Upper lobe of right lung (tissue), 1 donor: ENCODE measurements at regions not wholly inside any gene's neighbourhood (a gene's known extent, or its start where the extent isn't known, plus 50 kb on each side); places are given as distances from the start of the nearest gene placed in this dataset.

Experiments
- ATAC-seq: fragments of 200-7000 bp; cut with Tn5 transposase; one replicate; pipeline ENCODE4 v1.9.1; 2020; ENCODE audit warnings: mild to moderate bottlenecking, moderate library complexity
- DNase-seq: peaks from one replicate; pipeline ENCODE4 v3.0.0-alpha.2; 2020
- H3K27ac ChIP-seq: fragments of 200-600 bp; one replicate; pipeline ENCODE4 v1.8.0; 2022
- H3K27me3 ChIP-seq: fragments of 200-600 bp; one replicate; pipeline ENCODE4 v1.8.0; 2022; ENCODE audit warnings: mild to moderate bottlenecking
- H3K36me3 ChIP-seq: fragments of 200-600 bp; one replicate; pipeline ENCODE4 v1.8.0; 2022
- H3K4me1 ChIP-seq: fragments of 200-600 bp; one replicate; pipeline ENCODE4 v1.8.0; 2022
- H3K4me3 ChIP-seq: fragments of 200-600 bp; one replicate; pipeline ENCODE4 v1.8.0; 2022; ENCODE audit warnings: mild to moderate bottlenecking
- H3K9me3 ChIP-seq: fragments of 200-600 bp; one replicate; pipeline ENCODE4 v1.8.0; 2022
- CTCF ChIP-seq: fragments of 200-600 bp; IDR thresholded peaks from one replicate; pipeline ENCODE4 v1.8.0; 2022; ENCODE audit warnings: antibody characterized with exemption
- intact Hi-C: fragments of 100-400 bp; cut with DNase I; formaldehyde crosslinking; loops from one replicate; pipeline ENCODE4 v1.11.0; 2022
- donor health status: DM: no; HTN: yes; CAD: no; lungs with severe emphysema.

- no peak for DNase-seq
- ATAC-seq: no peak
- peaks cover 7% of the 10 kb centered on the region for H3K4me1 ChIP-seq
- H3K36me3 ChIP-seq: no peaks in the 10 kb centered on the region
- TF ChIP-seq CTCF: no peak
- intact Hi-C loops: no loop called here
- H3K9me3 ChIP-seq: no peaks in the 10 kb centered on the region
- no peak overlapping the region for H3K27ac ChIP-seq
- H3K27me3 ChIP-seq: no peaks in the 10 kb centered on the region
- H3K4me3 ChIP-seq: no peak overlapping the region
These were observed 66.3 kb upstream of the PRDX6 start for GRCh38 chr1:173410794-173411236.

GRCh38 chr1:173411835-173412742 lies 65.0 kb upstream of the PRDX6 start:
- DNase-seq: no peak
- no peaks in the 10 kb centered on the region for H3K9me3 ChIP-seq
- H3K27me3 ChIP-seq: no peaks in the 10 kb centered on the region
- TF ChIP-seq CTCF: no peak
- H3K27ac ChIP-seq: no peak overlapping the region
- no peak overlapping the region for H3K4me3 ChIP-seq
- H3K4me1 ChIP-seq: peaks cover 7% of the 10 kb centered on the region
- peak; percentile 44 for ATAC-seq
- no peaks in the 10 kb centered on the region for H3K36me3 ChIP-seq
- intact Hi-C loops: no loop called here

GRCh38 chr1:173413271-173413707 lies 63.8 kb upstream of the PRDX6 start:
- DNase-seq (no peak), ATAC-seq (peak; percentile 7)
- no peak for TF ChIP-seq CTCF
- H3K4me3 ChIP-seq: no peak overlapping the region
- peaks cover 7% of the 10 kb centered on the region for H3K4me1 ChIP-seq
- no peaks in the 10 kb centered on the region for H3K36me3 ChIP-seq
- H3K27me3 ChIP-seq: no peaks in the 10 kb centered on the region
- intact Hi-C loops: no loop called here
- no peak overlapping the region for H3K27ac ChIP-seq
- H3K9me3 ChIP-seq: no peaks in the 10 kb centered on the region

- DNase-seq: no peak
- H3K36me3 ChIP-seq: no peaks in the 10 kb centered on the region
- no peak overlapping the region for H3K4me3 ChIP-seq
- H3K27me3 ChIP-seq: no peaks in the 10 kb centered on the region
- H3K27ac ChIP-seq: no peak overlapping the region
- H3K4me1 ChIP-seq: peaks cover 4% of the 10 kb centered on the region
- intact Hi-C loops: no loop called here
- no peaks in the 10 kb centered on the region for H3K9me3 ChIP-seq
- no peak for ATAC-seq
- TF ChIP-seq CTCF: no peak
These were observed 63.0 kb upstream of the PRDX6 start for GRCh38 chr1:173414136-173414535.

- no peak overlapping the region for H3K27ac ChIP-seq
- peaks cover 3% of the 10 kb centered on the region for H3K4me1 ChIP-seq
- TF ChIP-seq CTCF: no peak
- ATAC-seq: no peak
- H3K36me3 ChIP-seq: no peaks in the 10 kb centered on the region
- intact Hi-C loops: no loop called here
- no peaks in the 10 kb centered on the region for H3K9me3 ChIP-seq
- no peak overlapping the region for H3K4me3 ChIP-seq
- DNase-seq: no peak
- no peaks in the 10 kb centered on the region for H3K27me3 ChIP-seq
These were observed 62.5 kb upstream of the PRDX6 start for GRCh38 chr1:173414539-173415226.
